RPMI7951 (cell line): ENCODE measurements at regions not wholly inside any gene's neighbourhood (a gene's known extent, or its start where the extent isn't known, plus 50 kb on each side); places are given as distances from the start of the nearest gene placed in this dataset.
"Not testable (repeated sequence)": the region's sequence is repeated elsewhere in the genome, so short reads cannot be mapped to it uniquely, and the experiment has no call there.

Experiments used
- DNase-seq: peaks from one replicate; pipeline ENCODE4 v3.0.0-alpha.2; 2012; ENCODE audit warnings: low read depth

GRCh38 chr2:146984014-146984413 lies 860.8 kb upstream of the ACVR2A start:
- DNase-seq: no peak

GRCh38 chr2:146982393-146982846 lies 862.4 kb upstream of the ACVR2A start:
- DNase-seq: peak; percentile 46

- no peak for DNase-seq
Measured at GRCh38 chr2:146981921-146982320, 862.9 kb upstream of the ACVR2A start.

GRCh38 chr2:146979746-146980145 lies 865.1 kb upstream of the ACVR2A start:
- DNase-seq: no peak

- no peak for DNase-seq
Measured at GRCh38 chr2:146978577-146979555, 866.0 kb upstream of the ACVR2A start.

- DNase-seq: not testable (repeated sequence)
Measured at GRCh38 chr2:146970981-146971380, 873.8 kb upstream of the ACVR2A start.

GRCh38 chr2:146969703-146970102 lies 875.1 kb upstream of the ACVR2A start:
- not testable (repeated sequence) for DNase-seq

- DNase-seq: no peak
Measured at GRCh38 chr2:146964494-146964893, 880.3 kb upstream of the ACVR2A start.

GRCh38 chr2:146954544-146954943 lies 890.3 kb upstream of the ACVR2A start:
- no peak for DNase-seq

GRCh38 chr2:146952696-146953095 lies 892.1 kb upstream of the ACVR2A start:
- no peak for DNase-seq

GRCh38 chr2:146950911-146951310 lies 893.9 kb upstream of the ACVR2A start:
- no peak for DNase-seq

- DNase-seq: no peak
Measured at GRCh38 chr2:146950361-146950760, 894.5 kb upstream of the ACVR2A start.

- no peak for DNase-seq
Measured at GRCh38 chr2:146949400-146949799, 895.4 kb upstream of the ACVR2A start.

- no peak for DNase-seq
Measured at GRCh38 chr2:146944601-146945000, 900.2 kb upstream of the ACVR2A start.

GRCh38 chr2:146939991-146940685 lies 904.7 kb upstream of the ACVR2A start:
- DNase-seq: no peak

- no peak for DNase-seq
Measured at GRCh38 chr2:146934921-146935320, 909.9 kb upstream of the ACVR2A start.

- no peak for DNase-seq
Measured at GRCh38 chr2:146931109-146931508, 913.7 kb upstream of the ACVR2A start.

- peak; percentile 28 for DNase-seq
Measured at GRCh38 chr2:146927080-146927711, 917.6 kb upstream of the ACVR2A start.

GRCh38 chr2:146918280-146918679 lies 926.5 kb upstream of the ACVR2A start:
- DNase-seq: no peak

- no peak for DNase-seq
Measured at GRCh38 chr2:146917431-146918042, 927.3 kb upstream of the ACVR2A start.

GRCh38 chr2:146916914-146917313 lies 927.9 kb upstream of the ACVR2A start:
- no peak for DNase-seq

GRCh38 chr2:146913476-146913875 lies 931.4 kb upstream of the ACVR2A start:
- no peak for DNase-seq
